H1 (cell line): ENCODE measurements at regions not wholly inside any gene's neighbourhood (a gene's known extent, or its start where the extent isn't known, plus 50 kb on each side); places are given as distances from the start of the nearest gene placed in this dataset.

Source experiments
- CTCF ChIA-PET: fragments of 300-600 bp; sonication (Branson Sonifier 250); formaldehyde crosslinking; loops from one replicate; lab custom pipeline; 2021; ENCODE audit not compliant: partially characterized antibody; lab: Charles Lee
- POLR2A ChIA-PET: fragments of 300-600 bp; sonication (Branson Sonifier 250); formaldehyde crosslinking; loops from one replicate; lab custom pipeline; 2021; ENCODE audit warnings: inconsistent platforms; ENCODE audit not compliant: partially characterized antibody; lab: Charles Lee
- DNase-seq, 2 experiments: peaks; one replicate each; pipeline versions ENCODE4 v3.0.0 to v3.0.0-alpha.2; 2010 to 2022; ENCODE audit warnings: low spot score in 2 of 2, low read depth in 1 of 2, mixed read lengths in 1 of 2
- FAIRE-seq: peaks from 2 replicates; lab custom pipeline; 2011; peaks lifted over from hg19 to GRCh38; lab: Jason Lieb, UNC
- H2AFZ ChIP-seq: 2 replicates; pipeline ENCODE4 v1.8.1; 2012; ENCODE audit warnings: low read length, inconsistent platforms
- H2AK5ac ChIP-seq: 2 replicates; pipeline ENCODE4 v1.6.1; 2013; ENCODE audit warnings: low read depth, low read length
- H2BK120ac ChIP-seq: replicated peaks from 2 replicates; pipeline ENCODE3; 2013; ENCODE audit warnings: low read depth, low read length, inconsistent platforms
- H2BK12ac ChIP-seq: 2 replicates; pipeline ENCODE4 v1.6.1; 2013; ENCODE audit warnings: low read depth, low read length
- H2BK15ac ChIP-seq: 2 replicates; pipeline ENCODE4 v1.6.1; 2013; ENCODE audit warnings: low read length
- H2BK20ac ChIP-seq: 2 replicates; pipeline ENCODE4 v1.6.1; 2013; ENCODE audit warnings: low read length
- H2BK5ac ChIP-seq: 2 replicates; pipeline ENCODE4 v1.6.1; 2013; ENCODE audit warnings: low read depth, low read length
- H3K14ac ChIP-seq: 2 replicates; pipeline ENCODE4 v1.6.1; 2013; ENCODE audit warnings: inconsistent platforms; ENCODE audit not compliant: insufficient read length
- H3K18ac ChIP-seq: 2 replicates; pipeline ENCODE4 v1.6.1; 2013; ENCODE audit warnings: low read length; ENCODE audit errors: extremely low read depth
- H3K23ac ChIP-seq: 2 replicates; pipeline ENCODE4 v1.6.1; 2013; ENCODE audit warnings: inconsistent platforms; ENCODE audit not compliant: insufficient read length
- H3K23me2 ChIP-seq: 2 replicates; pipeline ENCODE4 v1.6.1; 2013; ENCODE audit warnings: low read depth, low read length
- H3K27ac ChIP-seq: 2 replicates; pipeline ENCODE4 v1.6.1; 2011; ENCODE audit warnings: low read depth, low read length, inconsistent platforms
- H3K27me3 ChIP-seq, 4 experiments: replicated peaks in 1 of 4; 1 replicate in 1 of 4; 2 replicates in 3 of 4; pipeline versions ENCODE4 v1.6.1 to v1.8.1; 2011 to 2013; ENCODE audit warnings: low read length in 3 of 4, mild to moderate bottlenecking in 3 of 4, inconsistent platforms in 2 of 4, mixed read lengths in 2 of 4, moderate library complexity in 1 of 4; ENCODE audit not compliant: control insufficient read depth in 3 of 4, insufficient read depth in 3 of 4; ENCODE audit errors: extremely low read depth in 1 of 4
- H3K36me3 ChIP-seq, 4 experiments: 2 replicates each; pipeline versions ENCODE4 v1.6.1 to v1.8.1; 2011 to 2013; ENCODE audit warnings: mild to moderate bottlenecking in 4 of 4, low read length in 3 of 4, moderate library complexity in 2 of 4, control low read depth in 1 of 4, inconsistent platforms in 1 of 4; ENCODE audit not compliant: insufficient read depth in 4 of 4, control insufficient read depth in 2 of 4
- H3K4ac ChIP-seq: replicated peaks from 2 replicates; pipeline ENCODE3; 2013; ENCODE audit warnings: low read length, low read depth, mixed read lengths, inconsistent platforms; ENCODE audit not compliant: insufficient read length
- H3K4me1 ChIP-seq, 4 experiments: replicated peaks in 1 of 4; 1 replicate in 1 of 4; 2 replicates in 3 of 4; pipeline versions ENCODE4 v1.6.1 to v1.8.1; 2011 to 2013; ENCODE audit warnings: low read length in 3 of 4, inconsistent platforms in 2 of 4, mixed read lengths in 1 of 4; ENCODE audit not compliant: insufficient read depth in 4 of 4, control insufficient read depth in 3 of 4
- H3K4me2 ChIP-seq, 2 experiments: 2 replicates each; pipeline versions ENCODE4 v1.6.1 to v1.8.1; 2011 to 2013; ENCODE audit warnings: low read depth in 2 of 2, low read length in 2 of 2, control low read depth in 1 of 2, inconsistent platforms in 1 of 2, mild to moderate bottlenecking in 1 of 2; ENCODE audit not compliant: insufficient read depth in 1 of 2
- H3K4me3 ChIP-seq, 4 experiments: fragments of 200-600, 300-600 bp in 1 of 4; sonication (generic), shearing (Covaris generic), sonication (Bioruptor Twin) in 1 of 4; 2 replicates each; pipeline versions ENCODE4 v1.5.1 to v1.8.1; 2011 to 2016; ENCODE audit warnings: low read length in 4 of 4, low read depth in 3 of 4, control low read depth in 2 of 4, inconsistent platforms in 2 of 4, mild to moderate bottlenecking in 2 of 4, mixed read lengths in 1 of 4, moderate library complexity in 1 of 4; ENCODE audit not compliant: insufficient read depth in 2 of 4; ENCODE audit errors: extremely low read depth in 1 of 4
- H3K56ac ChIP-seq: replicated peaks from 2 replicates; pipeline ENCODE3; 2013; ENCODE audit warnings: low read depth, mild to moderate bottlenecking, mixed read lengths, low read length, inconsistent platforms; ENCODE audit not compliant: insufficient read length
- H3K79me1 ChIP-seq: 2 replicates; pipeline ENCODE4 v1.6.1; 2013; ENCODE audit warnings: low read depth, low read length, control low read depth
- H3K79me2 ChIP-seq, 2 experiments: 2 replicates each; pipeline versions ENCODE4 v1.6.1 to v1.8.1; 2012 to 2013; ENCODE audit warnings: low read length in 2 of 2, mild to moderate bottlenecking in 2 of 2, inconsistent platforms in 1 of 2; ENCODE audit not compliant: insufficient read depth in 2 of 2, control insufficient read depth in 1 of 2
- H3K9ac ChIP-seq, 4 experiments: replicated peaks in 1 of 4; 1 replicate in 1 of 4; 2 replicates in 3 of 4; pipeline versions ENCODE4 v1.6.1 to v1.8.1; 2011 to 2013; ENCODE audit warnings: low read depth in 3 of 4, low read length in 3 of 4, control low read depth in 2 of 4, mild to moderate bottlenecking in 2 of 4, moderate library complexity in 2 of 4, inconsistent platforms in 1 of 4; ENCODE audit errors: extremely low read depth in 1 of 4
- H3K9me3 ChIP-seq, 2 experiments: 2 replicates each; pipeline versions ENCODE4 v1.6.1 to v1.8.1; 2012 to 2013; ENCODE audit warnings: mild to moderate bottlenecking in 2 of 2, moderate library complexity in 2 of 2, control low read depth in 1 of 2, inconsistent platforms in 1 of 2, low read depth in 1 of 2, low read length in 1 of 2, mixed read lengths in 1 of 2; ENCODE audit not compliant: insufficient read depth in 2 of 2
- H4K20me1 ChIP-seq, 2 experiments: replicated peaks in 1 of 2; 2 replicates each; pipeline versions ENCODE3 to v1.8.1; 2011 to 2013; ENCODE audit warnings: inconsistent platforms in 2 of 2, low read length in 2 of 2, mild to moderate bottlenecking in 1 of 2; ENCODE audit not compliant: insufficient read depth in 2 of 2, control insufficient read depth in 1 of 2
- H4K5ac ChIP-seq: 2 replicates; pipeline ENCODE4 v1.6.1; 2013; ENCODE audit warnings: low read length, low read depth, mixed read lengths, inconsistent platforms; ENCODE audit not compliant: insufficient read length
- H4K8ac ChIP-seq: 2 replicates; pipeline ENCODE4 v1.8.0; 2013; ENCODE audit warnings: mild to moderate bottlenecking, moderate library complexity, low read length, inconsistent platforms; ENCODE audit not compliant: insufficient read depth; ENCODE audit errors: extremely low read depth
- H4K91ac ChIP-seq: replicated peaks from 2 replicates; pipeline ENCODE3; 2013; ENCODE audit warnings: low read length, mixed read lengths, inconsistent platforms; ENCODE audit not compliant: insufficient read length
- ATF2 ChIP-seq: IDR thresholded peaks from 2 replicates; pipeline ENCODE4 v1.6.1; 2012; ENCODE audit warnings: low read length, inconsistent platforms
- BACH1 ChIP-seq: IDR thresholded peaks from 2 replicates; pipeline ENCODE4 v1.6.1; 2012; ENCODE audit warnings: low read length, improper control_type of control experiment
- CBX5 ChIP-seq: fragments of 300-800, 300-1000 bp; sonication (generic); IDR thresholded peaks from 2 replicates; pipeline ENCODE4 v1.7.1; 2016; ENCODE audit warnings: antibody characterized with exemption, low read length, low read depth
- CBX8 ChIP-seq: fragments of 300-800, 300-1000 bp; sonication (generic); IDR thresholded peaks from 2 replicates; pipeline ENCODE4 v1.7.1; 2016; ENCODE audit warnings: low read depth, low read length, borderline replicate concordance
- CREB1 ChIP-seq: IDR thresholded peaks from 2 replicates; pipeline ENCODE4 v1.6.1; 2012; ENCODE audit warnings: inconsistent platforms
- CTBP2 ChIP-seq: IDR thresholded peaks from 2 replicates; pipeline ENCODE4 v1.7.0; 2011; ENCODE audit warnings: borderline replicate concordance, mild to moderate bottlenecking, moderate library complexity, mixed read lengths, low read length; ENCODE audit not compliant: insufficient read depth, insufficient read length
- EGR1 ChIP-seq: IDR thresholded peaks from 2 replicates; pipeline ENCODE4 v1.6.1; 2011; ENCODE audit warnings: low read depth, low read length, borderline replicate concordance
- FOSL1 ChIP-seq: IDR thresholded peaks from 2 replicates; pipeline ENCODE4 v1.6.1; 2011; ENCODE audit warnings: mild to moderate bottlenecking, low read depth, low read length, moderate library complexity; ENCODE audit not compliant: insufficient read depth
- HDAC6 ChIP-seq: IDR thresholded peaks from one replicate; pipeline ENCODE4 v1.7.1; 2012; ENCODE audit warnings: low read depth, mild to moderate bottlenecking, inconsistent platforms, low read length, moderate library complexity
- NRF1 ChIP-seq: IDR thresholded peaks from 2 replicates; pipeline ENCODE4 v1.6.1; 2011; ENCODE audit warnings: mild to moderate bottlenecking, low read depth, low read length, improper control_type of control experiment
- SIX5 ChIP-seq: IDR thresholded peaks from 2 replicates; pipeline ENCODE4 v1.6.1; 2011; ENCODE audit warnings: mild to moderate bottlenecking, low read depth, low read length
- SRF ChIP-seq: IDR thresholded peaks from 2 replicates; pipeline ENCODE4 v1.6.1; 2011; ENCODE audit warnings: mild to moderate bottlenecking, low read depth, low read length, moderate library complexity
- TAF1 ChIP-seq: IDR thresholded peaks from 2 replicates; pipeline ENCODE4 v1.6.1; 2011; ENCODE audit warnings: mild to moderate bottlenecking, low read depth, low read length
- WGBS, 2 experiments: shearing (Covaris generic) in 1 of 2; methylation state at CpG; one replicate each; pipeline versions ENCODE4 v1.1.6 to v1.1.7; 2013 to 2015; ENCODE audit warnings: low lambda C conversion rate in 2 of 2, mixed read lengths in 2 of 2, inconsistent platforms in 1 of 2, low coverage in 1 of 2, missing lambda C conversion rate in 1 of 2; ENCODE audit not compliant: insufficient replicate concordance in 2 of 2, insufficient coverage in 1 of 2, insufficient read length in 1 of 2; ENCODE audit errors: extremely low coverage in 1 of 2, missing lambda C conversion rate in 1 of 2; 5-methylcytosine and 5-hydroxymethylcytosine counted together

GRCh38 chr9:21607576-21607975 lies 125.5 kb upstream of the IFNE start:
- Histone ChIP-seq H3K9ac (no peak overlapping the region), H2BK120ac (no peak overlapping the region), H3K79me1 (no peaks in the 10 kb centered on the region), H3K4me2 (no peak overlapping the region), H4K8ac (no peak overlapping the region), H3K4ac (no peak overlapping the region), H3K4me3 (no peak overlapping the region), H3K27ac (no peak overlapping the region), H3K9me3 (no peaks in the 10 kb centered on the region), H3K4me1 (no peaks in the 10 kb centered on the region), H4K91ac (no peak overlapping the region), H2BK20ac (no peak overlapping the region), H3K14ac (no peak overlapping the region), H2BK15ac (no peak overlapping the region), H3K18ac (no peak overlapping the region), H3K56ac (no peak overlapping the region), H2AFZ (no peak overlapping the region), H2BK5ac (no peak overlapping the region), H2AK5ac (no peak overlapping the region), H3K36me3 (no peaks in the 10 kb centered on the region), H3K79me2 (no peaks in the 10 kb centered on the region), H3K27me3 (no peaks in the 10 kb centered on the region), H4K5ac (no peak overlapping the region), H3K23me2 (no peaks in the 10 kb centered on the region), H3K23ac (no peak overlapping the region), H4K20me1 (no peaks in the 10 kb centered on the region), H2BK12ac (no peak overlapping the region)
- no peak for DNase-seq
- no peak for TF ChIP-seq ATF2
- TF ChIP-seq HDAC6, result no peak
- TF ChIP-seq EGR1, result no peak
- no peak for TF ChIP-seq SRF
- no peak for TF ChIP-seq CBX8
- TF ChIP-seq SIX5, result no peak
- TF ChIP-seq NRF1, result no peak
- TF ChIP-seq FOSL1, result no peak
- no peak for TF ChIP-seq CREB1
- TF ChIP-seq TAF1, result no peak
- TF ChIP-seq CBX5, result no peak
- no peak for TF ChIP-seq BACH1
- no peak for TF ChIP-seq CTBP2
- WGBS, 2 experiments, result 98% methylated on average over 2 of the region's 2 CpGs; no CpG with 5 or more reads in 1 of the 2 experiments
- ChIA-PET POLR2A (no interaction called here), CTCF (no interaction called here)
- FAIRE-seq, result no peak
